Body of pancreas (tissue), 4 donors: ENCODE measurements at regions not wholly inside any gene's neighbourhood (a gene's known extent, or its start where the extent isn't known, plus 50 kb on each side); places are given as distances from the start of the nearest gene placed in this dataset.

ENCODE experiments used
- ATAC-seq: fragments of 150-250 bp; one replicate; pipeline ENCODE4 v1.9.1; 2016
- DNase-seq, 4 donors: peaks; one replicate each; pipeline ENCODE4 v3.0.0-alpha.2; 2019
- H3K27ac ChIP-seq, 4 donors: fragments of 200-600 bp; sonication (generic); 1 replicate in 3 of 4; 2 replicates in 1 of 4; pipeline versions ENCODE4 v1.5.1 to v1.6.1; 2016 to 2019; ENCODE audit warnings: mild to moderate bottlenecking in 1 of 4, mixed read lengths in 1 of 4, moderate library complexity in 1 of 4
- H3K27me3 ChIP-seq, 2 donors: fragments of 200-600 bp; sonication (generic); one replicate each; pipeline ENCODE4 v1.6.0; 2016; ENCODE audit warnings: mild to moderate bottlenecking in 1 of 2
- H3K36me3 ChIP-seq, 2 donors: fragments of 200-600 bp; sonication (generic); replicated peaks in 1 of 2; 2 replicates each; pipeline ENCODE4 v1.5.1; 2016; ENCODE audit warnings: low read depth in 2 of 2; ENCODE audit not compliant: insufficient read depth in 1 of 2
- H3K4me1 ChIP-seq: fragments of 200-600 bp; sonication (generic); one replicate; pipeline ENCODE4 v1.6.0; 2016
- H3K4me3 ChIP-seq, 2 donors: fragments of 200-600 bp; sonication (generic); 1 replicate in 1 of 2; 2 replicates in 1 of 2; pipeline ENCODE4 v1.5.1; 2016 to 2019
- H3K9me3 ChIP-seq, 3 donors: fragments of 200-600 bp; sonication (generic); 1 replicate in 2 of 3; 2 replicates in 1 of 3; pipeline ENCODE4 v1.5.1; 2016
- CTCF ChIP-seq, 7 experiments: fragments of 450-650 bp in 4 of 7; fragments of 200-600 bp in 3 of 7; sonication (generic) in 3 of 7; IDR thresholded peaks; one replicate each; pipeline ENCODE4 v1.5.1; 2016 to 2019; ENCODE audit warnings: antibody characterized with exemption in 7 of 7
- POLR2A ChIP-seq, 3 donors: fragments of 450-650 bp; IDR thresholded peaks; one replicate each; pipeline ENCODE4 v1.6.1; 2016; ENCODE audit warnings: antibody characterized with exemption in 3 of 3, mild to moderate bottlenecking in 2 of 3
- WGBS, 2 donors: methylation state at CpG; one replicate each; pipeline ENCODE4 v1.1.5; 2017; 5-methylcytosine and 5-hydroxymethylcytosine counted together
- intact Hi-C: fragments of 100-400 bp; cut with DNase I; formaldehyde crosslinking; loops from one replicate; pipeline ENCODE4 v1.15.1; 2023

- ATAC-seq (no peak), DNase-seq (peak in 3 of 4 donors; percentile 8 to 13 (median 10))
- H3K27me3 ChIP-seq, result no peaks in the 10 kb centered on the region
- no peaks in the 10 kb centered on the region for H3K4me1 ChIP-seq
- H3K9me3 ChIP-seq, result no peaks in the 10 kb centered on the region
- TF ChIP-seq POLR2A (IDR thresholded peaks at IDR 0.05) (no peak), CTCF (IDR thresholded peaks at IDR 0.05) (no peak)
- H3K27ac ChIP-seq, result no peak overlapping the region
- WGBS, 2 donors, result 66 to 69% methylated on average over 17 to 18 of the region's 18 CpGs
- intact Hi-C loops, result no loop called here
- H3K4me3 ChIP-seq, result no peak overlapping the region
- H3K36me3 ChIP-seq, result no peaks in the 10 kb centered on the region
Measured at GRCh38 chr15:20348900-20349773, 192.5 kb downstream of the GOLGA6L6 start.

- no peak overlapping the region for H3K4me3 ChIP-seq
- ATAC-seq (no peak), DNase-seq (no peak)
- no peaks in the 10 kb centered on the region for H3K36me3 ChIP-seq
- no peaks in the 10 kb centered on the region for H3K4me1 ChIP-seq
- WGBS, 2 donors, result 68 to 74% methylated on average over 13 of the region's 13 CpGs
- intact Hi-C loops, result no loop called here
- no peaks in the 10 kb centered on the region for H3K27me3 ChIP-seq
- H3K9me3 ChIP-seq, result no peaks in the 10 kb centered on the region
- no peak for TF ChIP-seq POLR2A (IDR thresholded peaks at IDR 0.05)
- no peak overlapping the region for H3K27ac ChIP-seq
Measured at GRCh38 chr15:20348291-20348899, 193.2 kb downstream of the GOLGA6L6 start.

GRCh38 chr15:20346082-20346805 is 195.4 kb downstream of the GOLGA6L6 start:
- H3K9me3 ChIP-seq, result no peaks in the 10 kb centered on the region
- ATAC-seq, result no peak
- intact Hi-C loops, result no loop called here
- no peaks in the 10 kb centered on the region for H3K36me3 ChIP-seq
- H3K4me3 ChIP-seq, result no peak overlapping the region
- 23 to 30% methylated on average over 4 of the region's 4 CpGs for WGBS, 2 donors
- no peaks in the 10 kb centered on the region for H3K27me3 ChIP-seq
- no peak overlapping the region for H3K27ac ChIP-seq
- TF ChIP-seq CTCF (IDR thresholded peaks at IDR 0.05) (no peak), POLR2A (IDR thresholded peaks at IDR 0.05) (no peak)
- no peaks in the 10 kb centered on the region for H3K4me1 ChIP-seq
- peak in 2 of 4 donors; percentile 5 to 8 for DNase-seq

- intact Hi-C loops, result no loop called here
- Histone ChIP-seq H3K27me3 (no peaks in the 10 kb centered on the region), H3K4me1 (no peaks in the 10 kb centered on the region), H3K27ac (no peak overlapping the region), H3K36me3 (no peaks in the 10 kb centered on the region), H3K4me3 (no peak overlapping the region), H3K9me3 (no peaks in the 10 kb centered on the region)
- peak in 1 of 4 donors; percentile 9 for DNase-seq
- WGBS, 2 donors, result 64 to 73% methylated on average over 6 of the region's 7 CpGs
- TF ChIP-seq CTCF (IDR thresholded peaks at IDR 0.05) (no peak), POLR2A (IDR thresholded peaks at IDR 0.05) (no peak)
- no peak for ATAC-seq
Measured at GRCh38 chr15:20345401-20345958, 196.1 kb downstream of the GOLGA6L6 start.
